HEK293 (cell line): ENCODE measurements at regions not wholly inside any gene's neighbourhood (a gene's known extent, or its start where the extent isn't known, plus 50 kb on each side); places are given as distances from the start of the nearest gene placed in this dataset.
A peak's percentile ranks its signal among the peaks of the same experiment; 100 is the strongest.
"Not testable (repeated sequence)": the region's sequence is repeated elsewhere in the genome, so short reads cannot be mapped to it uniquely, and the experiment has no call there.

ENCODE experiments used
- CTCF ChIA-PET: fragments of 350-600 bp; formaldehyde crosslinking; extraction: SDS; loops from one replicate; lab custom pipeline; 2021; ENCODE audit warnings: antibody characterized with exemption; lab: Yijun Ruan, JAX
- POLR2A ChIA-PET: fragments of 300-600 bp; formaldehyde crosslinking; extraction: SDS; loops from one replicate; lab custom pipeline; 2020; ENCODE audit warnings: antibody characterized with exemption, inconsistent platforms; lab: Yijun Ruan, JAX
- H3K27ac ChIP-seq: fragments of 200-500 bp; sonication (Bioruptor generic); 2 replicates; pipeline ENCODE4 v1.5.1; 2014; ENCODE audit warnings: low read depth, low read length, control low read depth, inconsistent platforms; ENCODE audit errors: extremely low read depth
- H3K36me3 ChIP-seq, 2 experiments: fragments of 200-500 bp in 1 of 2; sonication (Bioruptor generic) in 1 of 2; 1 replicate in 1 of 2; 2 replicates in 1 of 2; pipeline ENCODE4 v1.5.1; 2014 to 2017; ENCODE audit warnings: inconsistent platforms in 2 of 2, low read length in 2 of 2; ENCODE audit not compliant: control insufficient read depth in 2 of 2, insufficient read depth in 1 of 2
- H3K4me1 ChIP-seq: fragments of 200-500 bp; sonication (Bioruptor generic); 2 replicates; pipeline ENCODE4 v1.5.1; 2014; ENCODE audit warnings: mild to moderate bottlenecking, low read length, inconsistent platforms; ENCODE audit not compliant: control insufficient read depth, insufficient read depth
- H3K4me3 ChIP-seq: 2 replicates; pipeline ENCODE4 v1.5.1; 2011; ENCODE audit warnings: low read depth, mild to moderate bottlenecking, control low read depth, low read length, moderate library complexity
- H3K9me3 ChIP-seq: fragments of 200-500 bp; sonication (Bioruptor generic); 2 replicates; pipeline ENCODE4 v1.5.1; 2014; ENCODE audit warnings: low read depth, low read length, inconsistent platforms; ENCODE audit not compliant: control insufficient read depth, insufficient read depth
- GLIS1 ChIP-seq: fragments of 450-650 bp; formaldehyde crosslinking; IDR thresholded peaks from 2 replicates; pipeline ENCODE4 v1.5.1; 2016; ENCODE audit warnings: missing biosample characterization, missing genetic modification characterization
- GLIS2 ChIP-seq: fragments of 450-650 bp; formaldehyde crosslinking; IDR thresholded peaks from 2 replicates; pipeline ENCODE4 v1.5.1; 2016; ENCODE audit warnings: missing biosample characterization, missing genetic modification characterization
- KLF10 ChIP-seq: fragments of 450-650 bp; IDR thresholded peaks from 2 replicates; pipeline ENCODE4 v1.5.1; 2018; ENCODE audit warnings: missing biosample characterization, mild to moderate bottlenecking, missing genetic modification characterization
- OSR2 ChIP-seq: fragments of 450-650 bp; formaldehyde crosslinking; IDR thresholded peaks from 2 replicates; pipeline ENCODE4 v1.5.1; 2016; ENCODE audit warnings: missing biosample characterization, missing genetic modification characterization
- PRDM1 ChIP-seq: fragments of 450-650 bp; formaldehyde crosslinking; IDR thresholded peaks from 2 replicates; pipeline ENCODE4; 2016; ENCODE audit warnings: missing biosample characterization, missing genetic modification characterization
- PRDM10 ChIP-seq: fragments of 450-650 bp; formaldehyde crosslinking; IDR thresholded peaks from 2 replicates; pipeline ENCODE4 v1.5.1; 2016; ENCODE audit warnings: missing biosample characterization, missing genetic modification characterization
- PRDM6 ChIP-seq: fragments of 450-650 bp; formaldehyde crosslinking; IDR thresholded peaks from 2 replicates; pipeline ENCODE4 v1.5.1; 2017; ENCODE audit warnings: missing biosample characterization, missing genetic modification characterization
- SETDB1 ChIP-seq: IDR thresholded peaks from one replicate; pipeline ENCODE4 v1.6.1; 2017; ENCODE audit warnings: mild to moderate bottlenecking, low read length, moderate library complexity, mixed read lengths; ENCODE audit not compliant: insufficient read length
- WT1 ChIP-seq: fragments of 450-650 bp; formaldehyde crosslinking; IDR thresholded peaks from 2 replicates; pipeline ENCODE4 v1.5.1; 2016; ENCODE audit warnings: missing biosample characterization, missing genetic modification characterization
- ZNF350 ChIP-seq: fragments of 450-650 bp; formaldehyde crosslinking; IDR thresholded peaks from 2 replicates; pipeline ENCODE4 v1.5.0; 2017; ENCODE audit warnings: missing biosample characterization, mild to moderate bottlenecking, missing genetic modification characterization
- ZNF366 ChIP-seq: fragments of 450-650 bp; formaldehyde crosslinking; conservative IDR thresholded peaks from 2 replicates; pipeline ENCODE4 v1.5.1; 2016; ENCODE audit warnings: missing biosample characterization, missing genetic modification characterization
- ZNF629 ChIP-seq: fragments of 450-650 bp; formaldehyde crosslinking; IDR thresholded peaks from 2 replicates; pipeline ENCODE4 v1.5.1; 2017; ENCODE audit warnings: missing biosample characterization, missing genetic modification characterization
- TF ChIP-seq, protein P1 (sequence below): fragments of 450-650 bp; formaldehyde crosslinking; IDR thresholded peaks from 2 replicates; pipeline ENCODE4 v1.5.1; 2017; ENCODE audit warnings: missing biosample characterization, missing genetic modification characterization
- TF ChIP-seq, protein P2 (sequence below): fragments of 450-650 bp; formaldehyde crosslinking; IDR thresholded peaks from 2 replicates; pipeline ENCODE4 v1.5.1; 2016; ENCODE audit warnings: missing biosample characterization, missing genetic modification characterization
- TF ChIP-seq, protein P3 (sequence below): fragments of 450-650 bp; formaldehyde crosslinking; IDR thresholded peaks from 2 replicates; pipeline ENCODE4 v1.5.1; 2017; ENCODE audit warnings: missing biosample characterization, missing genetic modification characterization

DNA sequence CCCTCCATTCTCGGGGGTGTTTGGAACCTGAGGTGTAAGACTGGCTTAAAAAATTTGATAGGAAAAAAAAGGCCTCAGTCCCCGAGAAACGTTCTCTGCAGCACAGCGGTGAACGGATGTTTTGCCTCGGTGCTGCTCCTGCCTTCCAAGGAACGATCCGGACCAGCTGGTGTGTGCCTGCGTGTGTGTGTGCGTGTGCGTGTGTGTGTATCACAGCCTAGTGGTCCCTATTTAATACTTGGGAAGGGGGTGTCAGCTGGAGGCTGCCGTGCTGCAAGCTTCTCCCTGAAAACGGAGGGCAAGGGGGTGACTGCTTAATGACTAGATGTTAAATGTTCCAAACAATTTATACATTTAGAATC, 76.9 kb downstream of the LHX2 start (continued):
- TF ChIP-seq PRDM6 (no peak), ZNF350 (no peak)

GRCh38 chr9:124089631-124090488, 78.3 kb downstream of the LHX2 start:
- H3K9me3 ChIP-seq, H3K36me3 ChIP-seq, H3K4me1 ChIP-seq, POLR2A ChIA-PET, CTCF ChIA-PET, H3K4me3 ChIP-seq: not testable (repeated sequence)
- peak overlapping the region; percentile 55; the same call in 1 of the 2 replicates for H3K27ac ChIP-seq
- peak; percentile 73; the same call in 1 of the 2 replicates for TF ChIP-seq OSR2 (tag by site-specific recombination)
- TF ChIP-seq PRDM1, result peak; percentile 98
- TF ChIP-seq GLIS2 (tag by site-specific recombination), result 0 out of 2 replicates have a peak, but pooled peaks have one; percentile 12
- TF ChIP-seq, protein P1, sequence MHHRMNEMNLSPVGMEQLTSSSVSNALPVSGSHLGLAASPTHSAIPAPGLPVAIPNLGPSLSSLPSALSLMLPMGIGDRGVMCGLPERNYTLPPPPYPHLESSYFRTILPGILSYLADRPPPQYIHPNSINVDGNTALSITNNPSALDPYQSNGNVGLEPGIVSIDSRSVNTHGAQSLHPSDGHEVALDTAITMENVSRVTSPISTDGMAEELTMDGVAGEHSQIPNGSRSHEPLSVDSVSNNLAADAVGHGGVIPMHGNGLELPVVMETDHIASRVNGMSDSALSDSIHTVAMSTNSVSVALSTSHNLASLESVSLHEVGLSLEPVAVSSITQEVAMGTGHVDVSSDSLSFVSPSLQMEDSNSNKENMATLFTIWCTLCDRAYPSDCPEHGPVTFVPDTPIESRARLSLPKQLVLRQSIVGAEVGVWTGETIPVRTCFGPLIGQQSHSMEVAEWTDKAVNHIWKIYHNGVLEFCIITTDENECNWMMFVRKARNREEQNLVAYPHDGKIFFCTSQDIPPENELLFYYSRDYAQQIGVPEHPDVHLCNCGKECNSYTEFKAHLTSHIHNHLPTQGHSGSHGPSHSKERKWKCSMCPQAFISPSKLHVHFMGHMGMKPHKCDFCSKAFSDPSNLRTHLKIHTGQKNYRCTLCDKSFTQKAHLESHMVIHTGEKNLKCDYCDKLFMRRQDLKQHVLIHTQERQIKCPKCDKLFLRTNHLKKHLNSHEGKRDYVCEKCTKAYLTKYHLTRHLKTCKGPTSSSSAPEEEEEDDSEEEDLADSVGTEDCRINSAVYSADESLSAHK (tag by site-specific recombination), result 0 out of 2 replicates have a peak, but pooled peaks have one; percentile 15
- peak; percentile 42; the same call in 1 of the 2 replicates for TF ChIP-seq WT1
- peak; percentile 85 for TF ChIP-seq PRDM10 (tag by site-specific recombination)
- TF ChIP-seq, protein P2, sequence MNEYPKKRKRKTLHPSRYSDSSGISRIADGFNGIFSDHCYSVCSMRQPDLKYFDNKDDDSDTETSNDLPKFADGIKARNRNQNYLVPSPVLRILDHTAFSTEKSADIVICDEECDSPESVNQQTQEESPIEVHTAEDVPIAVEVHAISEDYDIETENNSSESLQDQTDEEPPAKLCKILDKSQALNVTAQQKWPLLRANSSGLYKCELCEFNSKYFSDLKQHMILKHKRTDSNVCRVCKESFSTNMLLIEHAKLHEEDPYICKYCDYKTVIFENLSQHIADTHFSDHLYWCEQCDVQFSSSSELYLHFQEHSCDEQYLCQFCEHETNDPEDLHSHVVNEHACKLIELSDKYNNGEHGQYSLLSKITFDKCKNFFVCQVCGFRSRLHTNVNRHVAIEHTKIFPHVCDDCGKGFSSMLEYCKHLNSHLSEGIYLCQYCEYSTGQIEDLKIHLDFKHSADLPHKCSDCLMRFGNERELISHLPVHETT (tag by site-specific recombination), result 0 out of 2 replicates have a peak, but pooled peaks have one; percentile 19
- TF ChIP-seq ZNF366 (tag by site-specific recombination), result peak; percentile 99
- TF ChIP-seq KLF10 (tag by site-specific recombination), result peak; percentile 45; the same call in 1 of the 2 replicates
- TF ChIP-seq, protein P3, sequence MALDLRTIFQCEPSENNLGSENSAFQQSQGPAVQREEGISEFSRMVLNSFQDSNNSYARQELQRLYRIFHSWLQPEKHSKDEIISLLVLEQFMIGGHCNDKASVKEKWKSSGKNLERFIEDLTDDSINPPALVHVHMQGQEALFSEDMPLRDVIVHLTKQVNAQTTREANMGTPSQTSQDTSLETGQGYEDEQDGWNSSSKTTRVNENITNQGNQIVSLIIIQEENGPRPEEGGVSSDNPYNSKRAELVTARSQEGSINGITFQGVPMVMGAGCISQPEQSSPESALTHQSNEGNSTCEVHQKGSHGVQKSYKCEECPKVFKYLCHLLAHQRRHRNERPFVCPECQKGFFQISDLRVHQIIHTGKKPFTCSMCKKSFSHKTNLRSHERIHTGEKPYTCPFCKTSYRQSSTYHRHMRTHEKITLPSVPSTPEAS (tag by site-specific recombination), result peak; percentile 4; the same call in 1 of the 2 replicates
- TF ChIP-seq GLIS1 (tag by site-specific recombination), result peak; percentile 35; the same call in 1 of the 2 replicates
- peak; percentile 81; the same call in 1 of the 2 replicates for TF ChIP-seq PRDM6
- TF ChIP-seq SETDB1, result peak; percentile 26
- TF ChIP-seq ZNF629 (tag by site-specific recombination), result 0 out of 2 replicates have a peak, but pooled peaks have one; percentile 17
